ENCODE measurements at regions not wholly inside any gene's neighbourhood (a gene's known extent, or its start where the extent isn't known, plus 50 kb on each side); places are given as distances from the start of the nearest gene placed in this dataset.

GRCh38 chr2:234787114-234787513, 164.7 kb upstream of the SH3BP4 start:
- peaks cover 0 to 24% (median 19%) of the 10 kb centered on the region in 11 donors for H3K9me3 ChIP-seq
- no peaks in the 10 kb centered on the region for H3K36me3 ChIP-seq
- 80 to 88% methylated on average over 6 of the region's 6 CpGs for WGBS, 2 donors
- no peak overlapping the region for H3K27ac ChIP-seq
- DNase-seq (no peak), ATAC-seq (no peak)
- H3K4me3 ChIP-seq, result no peak overlapping the region
- no peak for TF ChIP-seq CTCF (IDR thresholded peaks at IDR 0.05)
- intact Hi-C loops (cut with DNase I), result no loop called here
- no peaks in the 10 kb centered on the region for H3K4me1 ChIP-seq
- H3K27me3 ChIP-seq, result no peaks in the 10 kb centered on the region

- ATAC-seq (no peak), DNase-seq (no peak)
- Histone ChIP-seq H3K36me3 (no peaks in the 10 kb centered on the region), H3K4me1 (peaks cover 0 to 19% (median 0%) of the 10 kb centered on the region in 9 donors), H3K27ac (no peak overlapping the region), H3K4me3 (no peak overlapping the region), H3K27me3 (peaks cover 0 to 3% (median 0%) of the 10 kb centered on the region in 7 donors), H3K9me3 (no peaks in the 10 kb centered on the region)
- intact Hi-C loops (cut with DNase I), result no loop called here
- WGBS, 2 donors, result 85 to 96% methylated on average over 5 of the region's 5 CpGs
- TF ChIP-seq CTCF (IDR thresholded peaks at IDR 0.05), result no peak
These were observed 177.9 kb upstream of the SH3BP4 start for GRCh38 chr2:234773764-234774409.

GRCh38 chr2:234773129-234773528, 178.7 kb upstream of the SH3BP4 start:
- Histone ChIP-seq H3K4me3 (no peak overlapping the region), H3K27ac (no peak overlapping the region), H3K4me1 (peaks cover 0 to 19% (median 0%) of the 10 kb centered on the region in 9 donors), H3K9me3 (no peaks in the 10 kb centered on the region), H3K36me3 (no peaks in the 10 kb centered on the region), H3K27me3 (peaks cover 0 to 3% (median 0%) of the 10 kb centered on the region in 7 donors)
- ATAC-seq (no peak), DNase-seq (no peak)
- 85 to 86% methylated on average over 5 of the region's 5 CpGs for WGBS, 2 donors
- intact Hi-C loops (cut with DNase I), result no loop called here
- no peak for TF ChIP-seq CTCF (IDR thresholded peaks at IDR 0.05)

- peak in 3 of 8 donors; percentile 19 to 34 (median 23) for ATAC-seq
- Histone ChIP-seq H3K27me3 (peaks cover 0 to 3% (median 0%) of the 10 kb centered on the region in 7 donors), H3K4me3 (no peak overlapping the region), H3K4me1 (peaks cover 0 to 19% (median 0%) of the 10 kb centered on the region in 9 donors), H3K36me3 (no peaks in the 10 kb centered on the region), H3K9me3 (no peaks in the 10 kb centered on the region), H3K27ac (no peak overlapping the region)
- WGBS, 2 donors, result 84 to 86% methylated on average over 8 of the region's 8 CpGs
- DNase-seq, result no peak
- no peak for TF ChIP-seq CTCF (IDR thresholded peaks at IDR 0.05)
- intact Hi-C loops (cut with DNase I), result no loop called here
These were observed 179.1 kb upstream of the SH3BP4 start for GRCh38 chr2:234772733-234773060.

Data from heart right ventricle (tissue), 16 donors.